Transverse colon (tissue), 4 donors: ENCODE measurements at regions not wholly inside any gene's neighbourhood (a gene's known extent, or its start where the extent isn't known, plus 50 kb on each side); places are given as distances from the start of the nearest gene placed in this dataset.

Source experiments
- DNase-seq: peaks from one replicate; pipeline ENCODE4 v3.0.0-alpha.2; 2019
- H3K27ac ChIP-seq, 4 donors: fragments of 200-600 bp; sonication (generic); 2 replicates each; pipeline ENCODE4 v1.5.1; 2016 to 2018; ENCODE audit warnings: inconsistent platforms in 4 of 4
- H3K27me3 ChIP-seq: fragments of 200-600 bp; sonication (generic); 2 replicates; pipeline ENCODE4 v1.5.1; 2017; ENCODE audit warnings: inconsistent platforms
- H3K36me3 ChIP-seq, 4 donors: fragments of 200-600 bp; sonication (generic); 2 replicates each; pipeline ENCODE4 v1.5.1; 2017 to 2019; ENCODE audit warnings: inconsistent platforms in 4 of 4
- H3K4me1 ChIP-seq, 4 donors: fragments of 200-600 bp; sonication (generic); 2 replicates each; pipeline ENCODE4 v1.5.1; 2017 to 2020; ENCODE audit warnings: inconsistent platforms in 4 of 4
- H3K4me3 ChIP-seq, 4 donors: fragments of 200-600 bp; sonication (generic); 1 replicate in 1 of 4; 2 replicates in 3 of 4; pipeline versions ENCODE4 v1.5.1 to v1.6.1; 2017 to 2019; ENCODE audit warnings: inconsistent platforms in 4 of 4
- H3K9me3 ChIP-seq, 2 donors: fragments of 200-600 bp; sonication (generic); 2 replicates each; pipeline ENCODE4 v1.5.1; 2017 to 2019; ENCODE audit warnings: inconsistent platforms in 2 of 2
- CTCF ChIP-seq, 5 experiments: fragments of 200-600 bp in 3 of 5; fragments of 450-650 bp in 2 of 5; sonication (generic) in 3 of 5; IDR thresholded peaks; 1 replicate in 2 of 5; 2 replicates in 3 of 5; pipeline ENCODE4 v1.5.1; 2016 to 2017; ENCODE audit warnings: antibody characterized with exemption in 5 of 5, inconsistent platforms in 3 of 5, mild to moderate bottlenecking in 2 of 5, moderate library complexity in 1 of 5
- EP300 ChIP-seq: sonication (generic); formaldehyde crosslinking; IDR thresholded peaks from one replicate; pipeline ENCODE4 v1.6.1; 2017; ENCODE audit warnings: antibody characterized with exemption, low read depth
- POLR2A ChIP-seq: fragments of 450-650 bp; IDR thresholded peaks from one replicate; pipeline ENCODE4 v1.6.1; 2016; ENCODE audit warnings: antibody characterized with exemption, mild to moderate bottlenecking, moderate library complexity
- POLR2AphosphoS5 ChIP-seq, 3 donors: sonication (generic); formaldehyde crosslinking; IDR thresholded peaks; one replicate each; pipeline ENCODE4 v1.6.1; 2016; ENCODE audit warnings: antibody characterized with exemption in 3 of 3
- WGBS, 2 donors: methylation state at CpG; one replicate each; pipeline ENCODE4 v1.1.5; 2018; ENCODE audit warnings: low coverage in 1 of 2; 5-methylcytosine and 5-hydroxymethylcytosine counted together
- in situ Hi-C, 4 donors: fragments of 200-750 bp; cut with MboI; loops; one replicate each; pipeline versions ENCODE4 v1.15.0 to v1.15.1; 2017; ENCODE audit warnings: low sequenced_read_pairs in 3 of 4, low pct_ligation_motif_present in 1 of 4, low pct_unique_long_range_greater_than_20kb in 1 of 4
- intact Hi-C: fragments of 100-400 bp; cut with DNase I; formaldehyde crosslinking; loops from one replicate; pipeline ENCODE4 v1.15.1; 2023; ENCODE audit warnings: low total_unique reads

- DNase-seq, result no peak
- in situ Hi-C loops (no loop called here), intact Hi-C loops (no loop called here)
- 76 to 90% methylated on average over 2 to 16 of the region's 19 CpGs for WGBS, 2 donors
- Histone ChIP-seq H3K27me3 (peaks cover 6% of the 10 kb centered on the region), H3K4me3 (no peak overlapping the region), H3K4me1 (no peaks in the 10 kb centered on the region), H3K9me3 (no peaks in the 10 kb centered on the region), H3K36me3 (no peaks in the 10 kb centered on the region), H3K27ac (no peak overlapping the region)
- TF ChIP-seq EP300 (no peak), POLR2AphosphoS5 (IDR thresholded peaks at IDR 0.05) (no peak), CTCF (IDR thresholded peaks at IDR 0.05) (no peak), POLR2A (no peak)
Measured at GRCh38 chr22:48822278-48823233, 1005.1 kb downstream of the BRD1 start.

GRCh38 chr22:48821727-48822126 lies 1005.9 kb downstream of the BRD1 start:
- DNase-seq, result no peak
- TF ChIP-seq POLR2AphosphoS5 (IDR thresholded peaks at IDR 0.05), result no peak
- no peak for TF ChIP-seq POLR2A
- no peak for TF ChIP-seq CTCF (IDR thresholded peaks at IDR 0.05)
- no peak for TF ChIP-seq EP300
- WGBS, 2 donors, result 72% methylated on average over 10 of the region's 10 CpGs; no CpG with 5 or more reads in 1 of the 2 donors
- Histone ChIP-seq H3K27me3 (peaks cover 6% of the 10 kb centered on the region), H3K4me3 (no peak overlapping the region), H3K4me1 (no peaks in the 10 kb centered on the region), H3K36me3 (no peaks in the 10 kb centered on the region), H3K9me3 (no peaks in the 10 kb centered on the region), H3K27ac (no peak overlapping the region)
- intact Hi-C loops, result no loop called here
- in situ Hi-C loops, result no loop called here

GRCh38 chr22:48821346-48821690 lies 1006.4 kb downstream of the BRD1 start:
- H3K27me3 ChIP-seq, result peaks cover 6% of the 10 kb centered on the region
- intact Hi-C loops (no loop called here), in situ Hi-C loops (no loop called here)
- H3K36me3 ChIP-seq, result no peaks in the 10 kb centered on the region
- no peak overlapping the region for H3K27ac ChIP-seq
- TF ChIP-seq CTCF (IDR thresholded peaks at IDR 0.05) (no peak), EP300 (no peak), POLR2A (no peak), POLR2AphosphoS5 (IDR thresholded peaks at IDR 0.05) (no peak)
- no peaks in the 10 kb centered on the region for H3K4me1 ChIP-seq
- no peaks in the 10 kb centered on the region for H3K9me3 ChIP-seq
- H3K4me3 ChIP-seq, result no peak overlapping the region
- no peak for DNase-seq
- WGBS, 2 donors, result 40 to 73% methylated on average over 1 to 10 of the region's 10 CpGs

GRCh38 chr22:48820481-48821345 lies 1007.0 kb downstream of the BRD1 start:
- no peak for DNase-seq
- no peaks in the 10 kb centered on the region for H3K36me3 ChIP-seq

More at GRCh38 chr22:48820481-48821345, 1007.0 kb downstream of the BRD1 start:
- in situ Hi-C loops, result no loop called here
- 60 to 78% methylated on average over 1 to 24 of the region's 27 CpGs for WGBS, 2 donors
- TF ChIP-seq CTCF (IDR thresholded peaks at IDR 0.05) (no peak), POLR2A (no peak), POLR2AphosphoS5 (IDR thresholded peaks at IDR 0.05) (no peak), EP300 (no peak)
- peaks cover 6% of the 10 kb centered on the region for H3K27me3 ChIP-seq
- H3K4me3 ChIP-seq, result no peak overlapping the region
- intact Hi-C loops, result no loop called here
- H3K9me3 ChIP-seq, result no peaks in the 10 kb centered on the region
- no peak overlapping the region for H3K27ac ChIP-seq
- no peaks in the 10 kb centered on the region for H3K4me1 ChIP-seq
